HG02943 (cell line): ENCODE measurements at regions not wholly inside any gene's neighbourhood (a gene's known extent, or its start where the extent isn't known, plus 50 kb on each side); places are given as distances from the start of the nearest gene placed in this dataset.

Source experiments
- ATAC-seq: cut with Tn5 transposase; IDR thresholded peaks from one replicate; pipeline ENCODE4 v1.9.1; 2021; ENCODE audit warnings: mild to moderate bottlenecking, low read depth, moderate library complexity; ENCODE audit not compliant: unreplicated experiment

DNA sequence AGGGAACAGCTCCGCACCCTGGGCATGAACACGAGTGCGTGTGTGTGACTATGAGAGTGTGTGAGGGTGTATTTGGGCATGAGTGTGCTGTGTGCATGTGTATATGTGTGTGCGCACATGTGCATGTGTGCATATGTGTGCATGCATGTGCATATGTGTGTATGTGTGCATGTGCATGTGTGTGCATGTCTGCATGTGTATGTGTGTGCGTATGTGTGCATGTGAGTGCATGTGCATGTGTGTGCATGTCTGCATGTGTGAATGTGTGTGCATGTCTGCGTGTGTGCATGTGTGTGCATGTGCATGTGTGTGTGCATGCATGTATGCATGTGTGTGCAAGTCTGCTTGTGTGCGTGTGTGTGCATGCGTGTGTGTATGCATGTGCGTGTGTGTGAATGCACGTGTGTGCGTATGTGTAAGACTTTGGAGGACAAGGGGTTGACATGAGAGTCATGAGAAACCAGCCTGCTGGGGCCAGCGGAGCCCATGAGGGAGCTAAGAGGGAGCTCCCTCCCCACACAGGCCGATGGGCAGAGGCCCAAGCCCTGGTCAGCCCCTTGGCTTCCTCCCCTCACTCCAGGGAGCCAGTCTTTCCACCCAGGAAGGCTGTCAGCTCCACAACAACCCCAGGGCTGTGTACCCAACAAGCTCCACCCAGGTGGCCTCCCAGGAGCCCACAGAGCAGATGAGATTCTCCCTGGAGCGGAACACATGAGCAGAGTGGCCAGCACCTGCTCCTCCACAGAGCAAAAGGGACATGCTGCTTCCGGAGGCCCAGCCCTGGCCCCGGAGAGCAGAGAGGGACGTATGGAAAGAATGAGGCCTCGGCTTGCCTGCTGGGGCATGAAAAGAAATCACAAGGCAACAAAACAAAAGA, 142.5 kb upstream of the PPP2R2D start:
- no peak for ATAC-seq

DNA sequence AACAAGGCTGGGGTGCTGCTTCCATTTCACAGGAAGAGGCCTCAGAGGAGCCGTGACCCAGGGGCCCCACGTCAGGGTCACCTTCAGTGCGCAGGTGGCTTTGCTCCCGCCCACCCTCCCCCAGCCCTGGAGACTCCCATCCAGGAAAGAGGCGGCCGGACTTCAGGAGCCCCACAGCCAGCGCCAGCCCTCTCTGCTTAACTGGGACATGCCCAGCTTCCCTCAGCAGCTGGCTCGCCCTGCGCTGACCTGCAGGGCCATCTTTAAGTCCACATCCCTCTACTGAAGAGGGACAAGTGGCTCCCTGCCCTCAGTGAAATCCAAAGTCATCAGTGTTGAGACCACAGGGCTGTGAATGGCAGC, 141.9 kb upstream of the PPP2R2D start:
- no peak for ATAC-seq

DNA sequence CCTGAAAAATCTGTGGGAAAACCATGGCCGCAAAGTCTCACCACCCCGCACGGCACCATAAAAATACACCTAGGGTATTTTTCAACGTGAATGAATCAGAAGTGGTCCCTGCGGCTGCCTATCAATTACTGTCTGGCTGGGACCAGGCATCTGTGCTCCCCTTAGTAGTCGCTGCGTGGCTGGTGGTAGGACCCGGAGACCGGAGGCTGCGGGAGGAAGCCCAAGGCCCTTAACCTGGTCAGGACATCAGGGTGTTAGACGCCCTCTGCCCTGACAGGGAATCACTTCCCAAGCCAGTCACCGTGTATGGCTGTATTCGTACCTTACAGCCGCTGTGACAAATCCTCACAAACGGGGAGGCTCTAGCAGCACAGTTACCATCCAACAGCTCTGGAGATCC, 141.5 kb upstream of the PPP2R2D start:
- ATAC-seq: no peak

DNA sequence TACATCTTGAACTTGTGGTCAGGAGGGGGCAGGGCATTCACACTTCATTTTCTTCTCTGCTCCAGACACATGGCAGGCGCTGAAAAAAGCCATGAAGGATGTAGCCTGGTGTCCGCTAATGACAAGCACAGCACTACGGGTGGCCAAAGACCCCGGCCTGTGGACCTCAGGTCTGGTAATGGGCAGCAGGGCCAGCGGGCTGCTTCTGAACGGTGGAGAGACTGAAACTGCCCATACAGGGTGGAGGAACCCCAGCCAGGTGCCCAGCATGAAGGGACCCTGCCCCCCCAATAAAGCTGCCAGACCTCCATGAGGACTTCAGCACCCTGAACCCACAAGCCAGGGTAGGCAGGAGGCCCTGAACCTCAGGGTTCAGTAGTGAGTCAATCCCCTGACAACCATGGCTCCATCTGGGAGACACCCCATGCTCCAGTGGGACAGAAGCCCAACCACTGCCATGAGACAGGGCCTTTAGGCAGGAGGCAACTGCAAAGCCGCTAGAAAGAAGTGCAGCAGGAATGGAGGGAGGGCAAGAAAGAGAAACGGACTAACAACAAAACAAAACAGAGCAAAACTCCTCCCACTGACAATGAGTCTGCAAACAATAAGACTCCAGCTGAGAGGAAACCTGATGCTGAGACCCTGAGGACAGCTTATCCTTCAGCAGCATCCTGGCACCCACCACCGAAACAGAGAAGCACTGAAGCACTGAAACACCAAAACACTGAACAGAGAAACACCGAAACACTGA, 140.2 kb upstream of the PPP2R2D start:
- no peak for ATAC-seq

DNA sequence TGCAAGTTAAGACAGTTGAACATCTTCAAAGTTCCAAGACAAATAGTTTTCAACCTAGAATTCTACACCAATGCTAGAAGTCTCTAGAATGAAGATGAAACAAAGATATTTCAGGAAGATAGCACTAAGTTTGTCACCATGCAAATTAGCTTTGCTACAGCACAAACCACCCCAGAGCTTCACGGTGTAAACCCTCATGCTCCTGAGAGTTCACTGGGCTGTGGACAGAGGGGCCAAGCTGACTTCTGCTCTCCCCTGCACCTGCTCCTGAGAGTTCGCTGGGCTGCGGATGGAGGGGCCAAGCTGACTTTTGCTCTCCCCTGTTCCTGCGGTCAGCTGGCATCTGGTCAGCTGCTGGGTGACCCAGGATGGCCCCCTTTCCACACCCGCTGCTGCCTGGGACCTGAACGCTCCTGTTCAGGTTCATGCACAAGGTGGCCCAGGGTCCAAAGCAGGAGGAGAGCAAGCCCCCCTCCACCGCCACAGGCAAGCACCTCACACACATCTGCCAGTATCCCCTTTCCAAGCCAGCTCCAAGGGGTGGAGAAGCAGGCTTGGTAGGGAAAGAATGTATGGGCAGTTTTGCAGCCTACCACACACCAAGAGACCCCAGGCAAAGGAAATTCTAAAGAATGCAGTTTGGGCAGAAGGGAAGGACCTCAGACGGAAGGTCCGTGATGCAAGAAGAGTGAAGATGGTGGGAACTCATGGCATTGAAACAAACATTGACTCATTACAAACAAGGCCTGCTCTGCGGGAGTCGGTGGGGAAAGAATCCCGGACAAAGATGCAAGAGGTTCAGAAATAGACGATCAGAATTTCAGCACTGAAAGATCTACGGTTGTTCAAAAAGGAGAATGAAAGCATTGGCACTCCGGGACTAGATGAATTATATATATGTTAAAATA, 137.8 kb upstream of the PPP2R2D start:
- ATAC-seq: no peak

DNA sequence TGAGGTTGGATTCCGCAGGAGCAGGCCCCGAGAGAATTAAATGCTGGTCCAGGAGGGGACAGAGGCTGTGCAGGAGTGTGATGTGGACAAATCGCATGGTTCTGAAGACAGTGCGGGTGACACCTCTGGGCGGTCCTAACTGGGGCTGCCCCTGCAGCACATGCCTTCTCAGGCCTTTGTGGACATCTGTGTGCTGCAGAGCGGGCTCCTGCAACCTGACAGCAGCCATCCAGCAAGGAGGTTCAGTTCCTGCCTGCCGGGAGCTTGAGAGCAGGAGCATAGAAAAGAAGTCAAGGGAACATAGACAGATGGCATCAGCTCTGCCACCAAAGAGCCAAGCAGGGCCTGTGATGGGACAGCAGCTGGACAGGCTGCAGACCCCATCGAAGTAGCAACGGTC, 135.9 kb upstream of the PPP2R2D start:
- ATAC-seq: no peak

DNA sequence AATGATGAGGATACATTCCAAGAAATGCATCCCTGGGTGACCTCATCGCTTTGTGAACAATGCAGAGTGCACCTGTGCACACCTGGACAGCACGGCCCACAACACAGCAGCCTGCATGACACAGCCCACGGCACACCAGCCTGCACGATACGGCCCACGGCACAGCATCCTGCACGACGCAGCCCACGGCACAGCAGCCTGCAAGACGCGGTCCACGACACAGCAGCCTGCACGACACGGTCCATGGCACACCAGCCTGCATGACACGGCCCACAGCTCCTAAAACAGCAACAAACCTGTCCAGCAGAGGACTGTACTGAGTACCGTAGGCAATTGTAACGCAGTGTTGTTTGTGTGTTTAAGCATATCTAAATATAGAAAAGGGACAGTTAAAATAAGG, 134.7 kb upstream of the PPP2R2D start:
- no peak for ATAC-seq

DNA sequence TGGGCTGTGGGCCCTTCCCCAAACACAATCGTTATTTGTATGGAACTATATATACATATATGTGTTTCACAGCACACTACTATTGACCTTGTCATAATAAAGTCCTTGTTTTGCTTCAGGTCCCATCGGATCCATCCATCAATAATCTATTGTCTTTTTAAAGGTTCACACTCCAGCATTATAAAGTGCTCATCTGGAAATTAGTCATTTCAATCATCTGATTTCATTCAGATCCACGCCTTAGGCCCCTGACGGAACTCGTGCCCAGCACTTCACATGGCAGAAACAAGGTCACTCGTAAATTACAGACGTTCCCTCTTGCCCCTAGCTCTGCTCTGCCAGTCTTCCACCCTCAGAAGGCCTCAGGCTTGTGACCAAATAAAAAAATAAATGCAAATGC, 133.1 kb upstream of the PPP2R2D start:
- no peak for ATAC-seq

DNA sequence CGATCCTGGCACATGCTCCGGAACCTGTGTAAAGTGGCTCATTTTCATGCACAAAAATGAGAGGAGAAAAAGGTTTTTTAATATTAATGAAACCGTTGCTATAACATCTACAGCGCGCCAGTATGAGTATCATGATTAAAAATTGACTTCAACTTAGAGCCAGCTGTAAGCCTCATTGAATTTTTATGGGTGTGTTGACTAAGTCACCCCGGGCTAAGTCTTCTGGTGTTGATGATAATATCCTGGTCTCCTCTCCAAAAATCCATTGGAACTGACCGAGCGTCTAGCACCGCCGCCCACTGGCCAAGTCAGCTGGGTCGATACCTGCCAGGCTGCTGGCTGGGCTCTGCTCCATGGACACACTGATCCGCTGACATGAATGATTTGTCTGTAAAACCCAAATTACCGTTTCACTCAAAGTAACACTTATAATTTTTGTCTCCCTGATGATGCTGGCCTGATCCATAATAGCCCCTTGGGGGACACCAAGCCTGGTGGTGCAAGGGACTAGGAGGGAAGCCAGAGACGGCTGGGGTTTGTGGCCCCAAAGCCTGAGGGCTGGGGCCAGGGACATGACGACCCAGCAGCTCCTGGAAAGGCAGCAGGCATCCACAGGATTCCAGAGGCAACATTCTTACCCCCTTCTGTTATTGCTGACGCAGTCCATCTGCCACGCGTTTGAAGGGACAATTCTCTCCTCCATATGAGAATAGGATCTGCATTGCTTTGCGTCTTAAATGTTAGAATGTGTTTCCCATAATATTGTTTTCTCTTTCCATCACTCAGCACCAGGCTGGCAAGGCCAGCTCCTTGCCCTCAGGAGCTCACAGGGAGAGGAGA, 131.0 kb upstream of the PPP2R2D start:
- ATAC-seq: no peak

DNA sequence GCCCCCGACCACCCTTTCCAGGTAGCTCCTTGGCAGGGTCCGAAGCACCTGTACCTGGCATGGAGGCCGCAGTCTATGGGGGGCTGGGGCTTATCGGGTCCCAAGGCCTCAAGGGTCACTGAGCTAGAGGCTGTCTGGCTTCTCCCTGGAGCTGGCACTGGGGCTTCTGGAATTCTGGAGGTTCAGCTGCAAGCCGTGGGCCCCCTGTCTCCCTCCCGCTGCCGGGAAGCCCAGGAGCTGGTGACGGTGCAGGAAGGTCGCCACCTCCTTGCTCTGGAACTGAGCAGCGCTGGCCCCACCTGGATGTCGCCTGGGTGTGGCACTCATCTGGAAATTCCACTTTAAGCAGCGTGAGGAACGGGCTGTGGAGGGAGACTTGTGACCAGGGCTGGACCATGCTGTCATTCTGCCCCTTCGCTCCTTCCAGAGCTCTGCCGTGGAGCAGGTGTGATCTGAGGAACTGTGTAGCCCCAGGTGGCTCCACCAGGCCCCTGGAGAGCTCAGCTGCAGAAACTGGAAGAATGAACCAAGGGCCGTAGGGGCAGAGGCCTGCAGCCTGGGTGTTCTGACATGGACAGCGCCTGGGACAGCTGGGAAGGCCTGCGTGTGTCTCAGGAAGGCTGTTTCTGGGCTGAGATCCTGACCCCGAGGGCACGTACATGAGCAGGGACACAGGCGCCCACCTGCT, 129.7 kb upstream of the PPP2R2D start:
- ATAC-seq: no peak

DNA sequence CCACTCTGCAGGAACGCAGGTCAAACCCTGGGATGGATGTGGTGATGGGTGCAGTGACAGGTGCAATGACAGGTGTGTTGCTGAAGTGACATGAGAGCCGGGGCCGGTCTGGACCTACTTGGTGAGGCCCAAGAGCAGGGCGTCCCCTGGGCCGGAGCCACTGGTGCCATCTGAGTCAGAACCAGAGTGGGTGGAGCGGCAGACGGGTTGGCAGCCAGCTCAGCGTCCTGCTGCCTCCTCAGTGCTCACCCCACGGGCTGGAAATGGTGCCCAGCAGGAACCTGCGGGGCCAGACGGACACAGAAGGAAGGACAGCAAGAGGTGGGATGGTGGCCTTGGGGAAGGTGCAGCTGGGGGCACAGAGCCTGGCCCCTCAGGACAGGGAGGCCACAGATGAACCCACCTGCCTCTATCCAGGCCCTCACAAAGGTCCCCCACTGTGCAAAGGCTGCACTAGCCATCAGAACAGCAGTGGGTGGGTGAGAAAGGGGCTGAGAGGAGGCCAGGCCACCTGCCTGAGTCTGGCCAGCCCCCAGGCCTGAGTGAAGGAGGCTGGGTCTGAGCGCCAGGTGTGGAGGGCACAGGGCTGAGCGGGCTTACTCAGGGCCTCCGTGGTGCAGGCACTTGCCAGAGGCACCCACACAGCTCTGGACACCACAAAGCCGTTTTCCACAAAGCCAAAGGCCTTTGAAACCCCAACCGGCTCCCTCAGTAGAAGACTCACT, 129.0 kb upstream of the PPP2R2D start:
- ATAC-seq: no peak

DNA sequence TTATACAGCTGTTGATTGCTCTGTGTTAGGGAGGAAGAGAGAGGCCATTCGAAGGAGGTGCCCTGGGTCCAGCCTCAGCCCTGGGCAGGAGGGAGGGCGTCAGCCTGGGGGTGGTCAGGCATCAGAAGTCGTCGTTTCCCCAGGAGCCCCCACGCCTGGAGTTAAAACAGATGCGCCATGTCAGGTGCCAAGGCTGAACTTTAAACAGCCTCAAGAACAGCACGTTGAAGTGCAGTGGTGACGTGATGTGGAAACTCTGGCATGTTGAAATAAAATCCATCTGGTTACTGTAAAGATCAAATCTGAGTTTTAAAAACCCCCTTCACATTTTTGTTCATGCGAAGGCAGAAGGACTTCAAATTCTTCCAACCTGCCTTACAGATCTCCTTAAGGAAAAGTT, 128.4 kb upstream of the PPP2R2D start:
- ATAC-seq: no peak

DNA sequence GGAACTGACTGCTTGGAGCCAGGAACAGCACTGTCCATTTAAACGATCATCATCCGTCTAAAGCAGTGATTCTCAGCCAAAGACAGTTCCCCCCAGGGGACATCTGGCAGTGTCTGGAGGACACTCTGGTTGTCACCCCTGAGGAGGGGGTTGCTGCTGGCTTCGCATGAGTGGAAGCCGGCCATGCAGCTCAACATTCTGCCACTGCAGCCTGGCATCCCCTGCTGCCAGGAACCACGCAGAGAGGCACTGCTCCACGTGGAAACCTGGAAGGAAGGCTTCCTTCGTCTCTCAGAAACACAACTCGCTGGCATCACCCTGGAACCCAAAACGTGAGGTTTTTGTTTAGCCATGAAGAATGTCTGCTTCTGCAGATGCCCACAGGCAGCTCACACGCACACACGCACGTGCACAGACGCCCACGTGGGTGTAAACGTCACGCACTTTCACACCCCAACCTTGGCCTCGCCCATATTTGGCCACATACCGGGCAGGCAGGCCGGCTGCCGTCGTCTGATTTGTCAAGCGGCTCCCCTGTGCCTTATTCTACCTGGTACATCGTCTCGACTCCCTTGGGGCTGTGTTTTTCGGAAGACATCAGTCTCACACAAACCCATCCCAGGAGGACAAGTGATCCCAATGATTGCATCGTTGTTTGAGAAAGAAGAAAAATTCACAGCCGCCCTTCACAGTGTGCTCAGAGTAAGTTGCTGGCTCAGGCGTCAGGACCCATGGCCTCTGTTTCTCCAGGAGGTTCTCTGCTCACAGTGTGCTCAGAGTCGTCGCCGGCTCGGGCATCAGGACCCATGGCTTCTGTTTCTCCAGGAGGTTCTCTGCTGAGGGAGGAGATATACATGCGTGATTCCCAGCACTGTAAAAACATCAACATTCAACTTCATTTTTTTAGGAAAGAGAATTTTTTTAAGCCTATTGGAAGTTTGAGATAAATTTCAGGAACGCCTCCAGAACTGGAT, 127.2 kb upstream of the PPP2R2D start:
- ATAC-seq: no peak

DNA sequence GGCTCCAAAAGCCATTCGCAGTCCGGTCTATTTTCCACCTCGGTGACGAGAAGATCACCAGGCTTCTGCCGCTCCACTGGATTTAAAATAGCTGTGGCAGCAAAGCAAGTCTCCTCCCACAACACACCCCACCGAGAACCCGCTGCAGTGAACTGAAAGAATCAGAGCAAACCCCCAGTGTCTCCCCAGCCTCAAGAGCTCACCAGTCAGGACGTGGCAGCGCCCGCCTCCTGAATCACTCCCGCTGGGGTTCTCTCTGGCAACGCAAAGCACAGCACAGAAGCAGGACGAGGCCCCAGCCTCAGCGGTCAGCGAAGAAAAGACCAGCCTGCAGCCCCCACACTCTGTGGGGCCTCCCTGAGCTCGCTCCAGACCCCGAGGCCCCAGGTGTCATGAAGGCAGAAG, 126.1 kb upstream of the PPP2R2D start:
- ATAC-seq: no peak

DNA sequence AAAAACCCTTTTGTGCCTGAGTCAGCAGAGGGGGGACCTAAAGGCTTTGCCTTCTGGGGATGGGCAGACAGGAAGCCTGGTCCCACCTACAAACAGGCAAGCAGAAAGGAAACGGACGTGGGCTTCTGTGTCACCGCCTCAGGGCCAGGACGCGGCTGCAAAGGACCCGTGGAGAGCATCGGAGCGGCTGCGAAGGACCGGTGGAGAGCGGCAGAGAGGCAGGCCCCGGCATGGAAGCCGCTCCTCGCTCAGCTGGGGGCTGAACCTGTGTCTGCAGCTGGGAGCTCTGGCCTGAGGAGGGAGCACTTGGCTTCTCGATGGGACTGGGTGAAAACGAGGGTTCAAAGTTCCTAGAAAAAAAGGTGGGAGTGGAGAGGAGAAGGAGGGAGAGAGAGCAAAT, 125.4 kb upstream of the PPP2R2D start:
- no peak for ATAC-seq

DNA sequence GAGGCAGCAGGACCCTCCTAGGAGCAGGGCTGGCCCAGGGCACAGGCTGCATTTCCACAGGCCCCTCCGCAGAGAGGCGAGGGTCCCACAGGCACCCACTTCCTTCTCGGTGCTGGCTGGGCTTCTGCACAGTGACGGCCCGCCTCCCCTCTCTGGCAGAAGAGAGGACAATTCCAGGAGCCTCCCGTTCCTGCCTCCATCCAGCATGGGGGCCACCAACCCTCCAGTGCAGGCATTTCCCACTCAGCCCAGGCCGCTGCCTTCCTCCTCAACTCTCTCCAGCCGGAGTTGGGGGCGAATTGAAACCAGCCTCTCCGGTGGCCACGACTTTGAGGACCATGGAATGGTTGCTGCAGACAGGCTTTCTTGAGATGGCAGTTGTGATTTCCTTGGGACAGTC, 125.0 kb upstream of the PPP2R2D start:
- no peak for ATAC-seq

DNA sequence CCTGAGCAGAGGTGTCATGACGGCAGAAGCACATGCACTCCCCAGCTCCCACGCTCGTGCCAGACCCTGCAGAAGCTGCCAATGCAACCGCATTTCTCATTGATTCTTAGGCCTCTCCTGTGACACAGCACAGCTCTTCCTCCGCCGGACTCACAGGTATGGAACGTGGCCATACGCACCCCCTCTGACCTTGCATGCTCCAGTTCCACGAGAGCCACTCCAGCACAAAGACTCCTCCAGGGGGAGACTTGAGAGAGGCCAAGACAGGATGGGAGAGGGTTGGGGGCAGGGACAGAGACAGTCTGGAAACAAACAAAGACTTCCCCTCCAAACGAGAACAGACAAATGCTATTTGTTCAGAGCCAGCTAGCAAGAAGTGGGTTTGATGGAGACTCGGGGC, 124.3 kb upstream of the PPP2R2D start:
- no peak for ATAC-seq

DNA sequence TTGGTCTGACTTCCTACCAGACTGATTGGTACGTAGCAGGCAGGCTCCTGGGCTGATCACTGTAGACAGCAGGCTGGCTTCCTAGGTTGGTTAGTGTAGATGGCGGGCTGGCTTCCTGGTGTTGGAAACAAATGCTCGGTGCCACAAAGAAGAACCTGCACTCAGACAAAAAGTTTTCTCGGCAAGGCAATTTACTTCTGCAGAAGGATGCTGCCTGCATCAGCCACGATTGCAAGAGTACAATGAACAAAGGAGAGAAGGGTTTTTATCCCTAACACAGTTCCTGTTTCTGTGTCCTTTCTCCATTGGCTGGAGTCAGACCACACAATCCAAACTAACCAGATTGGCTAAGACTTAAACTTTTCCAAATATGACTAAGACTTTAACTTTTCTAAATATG, 123.6 kb upstream of the PPP2R2D start:
- ATAC-seq: no peak
